ENCODE measurements at regions not wholly inside any gene's neighbourhood (a gene's known extent, or its start where the extent isn't known, plus 50 kb on each side); places are given as distances from the start of the nearest gene placed in this dataset.

GRCh38 chr17:79482727-79483521 lies 127.9 kb downstream of the RBFOX3 start:
- no peak for DNase-seq (ENCODE audit: low spot score)
- Histone ChIP-seq H3K36me3 (no peaks in the 10 kb centered on the region), H3K27ac (no peak overlapping the region), H3K9me3 (no peaks in the 10 kb centered on the region), H3K4me1 (ENCODE audit: control insufficient read depth in 1 of 2, low read depth in 2 of 2) (no peaks in the 10 kb centered on the region), H3K4me3 (no peak overlapping the region), H3K27me3 (replicated peaks; ENCODE audit: insufficient read depth) (peaks cover 4% of the 10 kb centered on the region)
- no peak for ATAC-seq (ENCODE audit: insufficient number of reproducible peaks, low FRiP score, low read depth)
- no peak for TF ChIP-seq CTCF (IDR thresholded peaks at IDR 0.05)

DNA sequence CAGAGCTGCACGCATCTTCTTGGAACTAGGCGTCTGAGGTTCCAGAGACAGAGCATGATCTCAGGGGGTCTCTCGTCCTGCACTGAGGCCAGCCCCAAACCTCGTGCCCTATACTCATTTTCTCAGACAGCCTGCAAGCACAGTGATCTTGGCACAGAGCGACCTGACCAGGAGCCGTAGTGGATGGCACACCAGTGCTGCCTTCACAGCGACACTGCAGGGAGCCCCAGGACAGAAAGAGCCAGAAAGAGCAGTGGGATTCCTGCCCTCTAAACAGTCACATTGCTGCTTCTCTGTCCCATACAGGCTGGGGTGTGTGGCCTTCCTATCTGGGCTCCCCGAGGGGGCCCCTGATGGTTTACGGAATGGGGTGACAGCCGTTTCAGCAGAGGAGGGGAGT lies 131.0 kb downstream of the RBFOX3 start:
- H3K36me3 ChIP-seq, result no peaks in the 10 kb centered on the region
- DNase-seq (ENCODE audit: low spot score), result no peak
- no peaks in the 10 kb centered on the region for H3K4me1 ChIP-seq (ENCODE audit: control insufficient read depth in 1 of 2, low read depth in 2 of 2)
- no peaks in the 10 kb centered on the region for H3K9me3 ChIP-seq
- TF ChIP-seq CTCF (IDR thresholded peaks at IDR 0.05), result no peak
- no peak overlapping the region for H3K4me3 ChIP-seq
- H3K27me3 ChIP-seq (replicated peaks; ENCODE audit: insufficient read depth), result peaks cover under 1% of the 10 kb centered on the region
- H3K27ac ChIP-seq, result no peak overlapping the region
- ATAC-seq (ENCODE audit: insufficient number of reproducible peaks, low FRiP score, low read depth), result no peak

DNA sequence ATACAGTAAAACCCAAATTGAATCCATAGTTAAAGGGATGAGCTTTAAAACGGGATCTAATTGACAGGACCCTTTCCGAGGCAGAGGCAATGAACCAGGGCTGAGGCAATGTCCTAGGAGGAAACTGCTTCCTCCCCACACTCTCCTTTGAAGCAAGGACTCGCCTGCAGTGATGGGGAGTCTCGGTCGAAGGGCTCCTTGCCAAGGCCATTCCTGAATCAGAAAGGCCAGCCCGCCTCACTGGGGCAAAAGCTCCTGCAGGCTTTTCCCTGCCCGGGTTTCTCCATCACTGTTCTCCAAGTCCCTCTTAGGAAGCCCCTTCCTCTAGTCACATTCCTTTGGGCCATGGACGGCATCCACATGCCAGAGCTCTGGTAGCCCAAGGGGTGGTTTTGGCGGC lies 132.0 kb downstream of the RBFOX3 start:
- DNase-seq (ENCODE audit: low spot score) (no peak), ATAC-seq (ENCODE audit: insufficient number of reproducible peaks, low FRiP score, low read depth) (no peak)
- Histone ChIP-seq H3K36me3 (no peaks in the 10 kb centered on the region), H3K9me3 (no peaks in the 10 kb centered on the region), H3K27ac (no peak overlapping the region), H3K27me3 (replicated peaks; ENCODE audit: insufficient read depth) (no peaks in the 10 kb centered on the region), H3K4me1 (ENCODE audit: control insufficient read depth in 1 of 2, low read depth in 2 of 2) (no peaks in the 10 kb centered on the region), H3K4me3 (no peak overlapping the region)
- TF ChIP-seq CTCF (IDR thresholded peaks at IDR 0.05), result no peak

- no peak for TF ChIP-seq CTCF (IDR thresholded peaks at IDR 0.05)
- Histone ChIP-seq H3K4me1 (ENCODE audit: control insufficient read depth in 1 of 2, low read depth in 2 of 2) (no peaks in the 10 kb centered on the region), H3K4me3 (no peak overlapping the region), H3K27me3 (replicated peaks; ENCODE audit: insufficient read depth) (no peaks in the 10 kb centered on the region), H3K27ac (no peak overlapping the region), H3K36me3 (no peaks in the 10 kb centered on the region), H3K9me3 (no peaks in the 10 kb centered on the region)
- no peak for DNase-seq (ENCODE audit: low spot score)
- ATAC-seq (ENCODE audit: insufficient number of reproducible peaks, low FRiP score, low read depth), result no peak
Measured at GRCh38 chr17:79478051-79478461, 132.8 kb downstream of the RBFOX3 start.

DNA sequence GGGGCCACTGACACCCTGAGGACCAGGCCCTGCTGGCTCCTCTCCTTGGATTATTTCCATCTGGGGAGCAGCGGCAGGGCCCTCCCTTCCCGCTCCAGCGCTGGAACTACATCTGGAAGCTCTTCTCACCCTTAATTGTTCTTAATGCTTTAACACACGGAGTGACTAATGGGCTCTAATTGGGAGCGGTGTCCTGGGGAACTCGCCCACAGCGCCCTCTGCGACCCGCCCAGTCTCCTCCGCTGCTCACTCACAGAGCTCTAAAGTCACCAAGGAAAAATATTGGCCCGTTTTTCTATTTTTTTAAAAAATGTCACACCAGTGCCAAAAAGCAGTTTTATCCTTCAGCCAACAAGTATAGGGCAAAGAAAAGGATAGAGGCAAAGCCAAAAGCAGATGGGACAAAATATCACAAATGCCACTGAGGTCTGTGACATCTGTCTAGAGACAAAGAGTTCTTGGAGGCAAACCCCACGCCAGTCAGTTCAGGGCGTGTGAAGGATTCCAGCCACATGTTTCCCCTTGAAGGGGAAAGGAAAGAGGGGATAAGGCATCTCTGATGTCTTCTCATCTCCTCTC lies 134.7 kb downstream of the RBFOX3 start:
- no peaks in the 10 kb centered on the region for H3K27me3 ChIP-seq (replicated peaks; ENCODE audit: insufficient read depth)
- no peaks in the 10 kb centered on the region for H3K36me3 ChIP-seq
- ATAC-seq (ENCODE audit: insufficient number of reproducible peaks, low FRiP score, low read depth) (no peak), DNase-seq (ENCODE audit: low spot score) (no peak)
- no peaks in the 10 kb centered on the region for H3K9me3 ChIP-seq
- no peak overlapping the region for H3K27ac ChIP-seq
- no peak overlapping the region for H3K4me3 ChIP-seq
- TF ChIP-seq CTCF (IDR thresholded peaks at IDR 0.05), result no peak
- no peaks in the 10 kb centered on the region for H3K4me1 ChIP-seq (ENCODE audit: control insufficient read depth in 1 of 2, low read depth in 2 of 2)

All from thoracic aorta (tissue), 2 donors.